Naive thymus-derived CD4-positive, alpha-beta T cell (primary cell): ENCODE measurements at regions not wholly inside any gene's neighbourhood (a gene's known extent, or its start where the extent isn't known, plus 50 kb on each side); places are given as distances from the start of the nearest gene placed in this dataset.
A peak's percentile ranks its signal among the peaks of the same experiment; 100 is the strongest.
"Not testable (repeated sequence)": the region's sequence is repeated elsewhere in the genome, so short reads cannot be mapped to it uniquely, and the experiment has no call there.

Source experiments
- ATAC-seq: fragments of 150-1000 bp; cut with Tn5 transposase; 2 replicates; pipeline ENCODE4 v1.10.0; 2021; ENCODE audit warnings: mild to moderate bottlenecking, moderate library complexity
- CTCF ChIA-PET: fragments of 350-600 bp; sonication (Branson Sonifier 250); formaldehyde crosslinking; loops from one replicate; lab custom pipeline; 2021; ENCODE audit warnings: antibody characterized with exemption; lab: Charles Lee
- POLR2A ChIA-PET: fragments of 350-600 bp; sonication (Branson Sonifier 250); formaldehyde crosslinking; loops from one replicate; lab custom pipeline; 2021; ENCODE audit warnings: antibody characterized with exemption, inconsistent platforms; lab: Charles Lee
- DNase-seq, 9 donors: peaks; one replicate each; pipeline versions ENCODE4 v3.0.0 to v3.0.0-alpha.2; 2020 to 2022; ENCODE audit warnings: mixed read lengths in 1 of 9
- H3K27ac ChIP-seq: one replicate; pipeline ENCODE4 v1.7.0; 2013; ENCODE audit warnings: mild to moderate bottlenecking, low read depth, low read length, moderate library complexity
- H3K27me3 ChIP-seq, 2 donors: one replicate each; pipeline ENCODE4 v1.7.0; 2013; ENCODE audit warnings: low read length in 2 of 2, mild to moderate bottlenecking in 2 of 2, moderate library complexity in 2 of 2; ENCODE audit not compliant: control insufficient read depth in 2 of 2, insufficient read depth in 2 of 2
- H3K36me3 ChIP-seq, 3 experiments: 1 replicate in 2 of 3; 2 replicates in 1 of 3; pipeline ENCODE4 v1.7.0; 2013; ENCODE audit warnings: low read length in 3 of 3, mild to moderate bottlenecking in 3 of 3, moderate library complexity in 1 of 3; ENCODE audit not compliant: insufficient read depth in 3 of 3, control insufficient read depth in 2 of 3
- H3K4me1 ChIP-seq, 2 donors: one replicate each; pipeline ENCODE4 v1.7.0; 2013; ENCODE audit warnings: low read length in 2 of 2, mild to moderate bottlenecking in 2 of 2, moderate library complexity in 1 of 2; ENCODE audit not compliant: control insufficient read depth in 2 of 2, insufficient read depth in 2 of 2
- H3K4me3 ChIP-seq: 2 replicates; pipeline ENCODE4 v1.7.0; 2013; ENCODE audit warnings: mild to moderate bottlenecking, low read length
- H3K9me3 ChIP-seq, 3 experiments: 1 replicate in 2 of 3; 2 replicates in 1 of 3; pipeline ENCODE4 v1.7.0; 2013; ENCODE audit warnings: low read length in 3 of 3; ENCODE audit not compliant: control insufficient read depth in 2 of 3
- H3K27ac Mint-ChIP-seq, 9 donors: one replicate each; pipeline ENCODE4 v1.8.0; 2020 to 2022; ENCODE audit warnings: mixed read lengths in 9 of 9, mild to moderate bottlenecking in 8 of 9, moderate library complexity in 5 of 9, inconsistent platforms in 2 of 9
- H3K27me3 Mint-ChIP-seq, 5 donors: one replicate each; pipeline ENCODE4 v1.8.0; 2021 to 2022; ENCODE audit warnings: mixed read lengths in 5 of 5, mild to moderate bottlenecking in 1 of 5
- H3K36me3 Mint-ChIP-seq, 5 donors: one replicate each; pipeline ENCODE4 v1.8.0; 2020 to 2022; ENCODE audit warnings: mixed read lengths in 5 of 5, mild to moderate bottlenecking in 3 of 5, inconsistent platforms in 1 of 5
- H3K4me1 Mint-ChIP-seq, 7 donors: one replicate each; pipeline ENCODE4 v1.8.0; 2020 to 2022; ENCODE audit warnings: mixed read lengths in 7 of 7, mild to moderate bottlenecking in 3 of 7, inconsistent platforms in 1 of 7
- H3K4me3 Mint-ChIP-seq, 10 donors: one replicate each; pipeline ENCODE4 v1.8.0; 2020 to 2022; ENCODE audit warnings: mild to moderate bottlenecking in 10 of 10, mixed read lengths in 10 of 10, moderate library complexity in 6 of 10, inconsistent platforms in 2 of 10
- H3K9me3 Mint-ChIP-seq, 11 donors: one replicate each; pipeline ENCODE4 v1.8.0; 2020 to 2022; ENCODE audit warnings: mixed read lengths in 11 of 11, mild to moderate bottlenecking in 4 of 11, inconsistent platforms in 1 of 11, moderate library complexity in 1 of 11
- intact Hi-C, 2 donors: fragments of 100-400 bp; cut with micrococcal nuclease; formaldehyde crosslinking; loops; one replicate each; pipeline ENCODE4 v1.15.1; 2023

DNA sequence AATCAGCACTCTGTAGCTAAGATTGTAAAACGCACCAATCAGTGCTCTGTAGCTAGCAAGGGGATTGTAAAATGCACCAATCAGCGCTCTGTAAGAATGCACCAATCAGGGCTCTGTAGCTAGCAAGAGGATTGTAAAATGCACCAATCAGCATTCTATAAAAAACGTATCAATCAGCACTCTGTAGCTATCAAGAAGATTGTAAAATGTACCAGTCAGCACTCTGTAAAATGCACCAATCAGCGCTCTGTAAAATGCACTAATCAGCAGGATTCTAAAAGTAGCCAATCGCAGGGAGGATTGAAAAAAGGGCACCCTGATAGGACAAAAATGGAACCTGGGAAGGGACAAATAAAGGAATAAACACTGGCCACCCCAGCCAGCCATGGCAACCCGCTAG is 278.7 kb upstream of the ECI2 start:
- H3K4me1 ChIP-seq, H3K27ac Mint-ChIP-seq, H3K36me3 ChIP-seq, H3K9me3 Mint-ChIP-seq, POLR2A ChIA-PET, ATAC-seq, H3K9me3 ChIP-seq, H3K36me3 Mint-ChIP-seq, intact Hi-C loops, CTCF ChIA-PET, DNase-seq, H3K4me3 Mint-ChIP-seq, H3K4me1 Mint-ChIP-seq, H3K27me3 ChIP-seq, H3K27ac ChIP-seq, H3K4me3 ChIP-seq: not testable (repeated sequence)
- H3K27me3 Mint-ChIP-seq: peaks cover 0 to 24% (median 10%) of the 10 kb centered on the region in 5 donors

DNA sequence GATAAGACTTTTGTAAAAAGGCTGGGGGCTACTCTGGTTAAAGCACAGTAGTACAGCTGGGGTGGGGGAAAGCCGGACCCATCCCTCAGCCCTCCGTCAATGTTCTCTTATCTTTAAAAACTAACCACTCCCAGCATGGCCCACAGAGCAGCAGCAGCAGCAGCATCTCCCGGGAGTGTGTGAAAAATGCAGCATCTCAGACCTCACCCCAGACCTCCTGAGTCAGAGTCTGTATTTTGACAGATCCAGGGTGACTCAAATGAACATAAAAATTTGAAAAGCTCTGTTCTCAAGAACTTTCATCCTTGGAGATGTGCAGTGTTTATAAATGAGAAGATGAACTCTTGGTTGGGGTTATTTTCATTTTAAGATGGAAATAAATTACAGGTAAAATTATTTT is 277.7 kb upstream of the ECI2 start:
- H3K9me3 Mint-ChIP-seq: peaks cover 0 to 12% (median 4%) of the 10 kb centered on the region in 11 donors

DNA sequence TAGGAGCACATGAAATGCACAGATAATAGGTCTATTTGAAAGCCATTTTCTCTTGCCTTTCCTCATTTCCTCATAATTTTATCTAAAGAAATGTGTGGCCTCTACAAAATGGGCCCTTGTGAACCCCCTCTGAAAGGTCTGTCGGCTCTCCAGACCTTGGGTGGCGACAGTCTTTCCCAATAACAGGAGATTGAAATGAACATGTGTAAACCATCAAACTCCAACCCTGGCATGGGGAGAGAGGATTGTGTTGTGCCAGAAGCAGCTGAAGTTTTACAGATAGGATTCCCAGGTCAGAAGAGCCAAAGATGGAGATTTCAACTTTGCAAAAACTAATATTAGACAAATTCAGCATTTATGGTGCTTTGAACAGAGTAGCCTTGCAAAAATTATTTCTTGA is 277.1 kb upstream of the ECI2 start:
- Mint-ChIP-seq H3K4me3 (no peak overlapping the region), H3K36me3 (no peaks in the 10 kb centered on the region), H3K9me3 (peaks cover 0 to 17% (median 7%) of the 10 kb centered on the region in 11 donors), H3K27ac (no peak overlapping the region), H3K4me1 (peaks cover 0 to 4% (median 0%) of the 10 kb centered on the region in 7 donors), H3K27me3 (peaks cover 0 to 28% (median 17%) of the 10 kb centered on the region in 5 donors)
- ChIA-PET POLR2A (no interaction called here), CTCF (interaction anchor here (0.9 kb wide), 1 partner anchor 1038 kb away, joined by 3 read pairs; no protein-coding TSS in a partner anchor)
- ATAC-seq (no peak), DNase-seq (no peak)
- Histone ChIP-seq H3K36me3 (no peaks in the 10 kb centered on the region), H3K27me3 (no peaks in the 10 kb centered on the region), H3K9me3 (no peaks in the 10 kb centered on the region), H3K27ac (no peak overlapping the region), H3K4me3 (no peak overlapping the region), H3K4me1 (no peaks in the 10 kb centered on the region)
- intact Hi-C loops: no loop called here

More for the DNA sequence above, 277.7 kb upstream of the ECI2 start:
- intact Hi-C loops: no loop called here
- CTCF ChIA-PET: interaction anchor here (0.9 kb wide), 1 partner anchor 1038 kb away, joined by 3 read pairs; no protein-coding TSS in a partner anchor
- H3K27ac ChIP-seq: no peak overlapping the region
- no peaks in the 10 kb centered on the region for H3K9me3 ChIP-seq
- H3K4me3 ChIP-seq: no peak overlapping the region
- POLR2A ChIA-PET: no interaction called here
- no peaks in the 10 kb centered on the region for H3K4me1 ChIP-seq
- no peaks in the 10 kb centered on the region for H3K27me3 ChIP-seq
- Mint-ChIP-seq H3K36me3 (no peaks in the 10 kb centered on the region), H3K27me3 (peaks cover 0 to 26% (median 12%) of the 10 kb centered on the region in 5 donors), H3K4me1 (no peaks in the 10 kb centered on the region), H3K27ac (no peak overlapping the region), H3K4me3 (no peak overlapping the region)
- ATAC-seq (no peak), DNase-seq (no peak)
- no peaks in the 10 kb centered on the region for H3K36me3 ChIP-seq

DNA sequence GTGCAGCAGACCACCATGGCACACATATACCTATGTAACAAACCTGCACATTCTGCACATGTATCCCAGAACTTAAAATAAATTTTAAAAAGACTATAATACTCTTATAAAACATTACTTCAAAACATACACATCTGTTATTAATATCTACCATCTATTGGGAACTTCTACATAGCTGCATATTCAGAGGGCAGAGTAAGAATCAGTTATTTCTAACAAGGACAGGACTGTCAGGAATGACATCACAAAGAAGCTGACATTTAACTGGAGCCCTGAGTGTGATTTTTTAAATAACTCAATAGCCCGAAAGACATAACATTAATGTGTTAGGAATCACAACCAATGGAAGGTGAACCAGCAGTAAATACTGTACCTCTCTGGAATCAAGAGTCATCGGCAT is 276.7 kb upstream of the ECI2 start:
- H3K9me3 Mint-ChIP-seq: peaks cover 0 to 17% (median 7%) of the 10 kb centered on the region in 11 donors
- no peaks in the 10 kb centered on the region for H3K36me3 ChIP-seq
- ChIA-PET POLR2A (no interaction called here), CTCF (interaction anchor here (0.9 kb wide), 1 partner anchor 1037 kb away, joined by 3 read pairs; no protein-coding TSS in a partner anchor)
- H3K27me3 Mint-ChIP-seq: peaks cover 0 to 29% (median 15%) of the 10 kb centered on the region in 5 donors
- no peak overlapping the region for H3K27ac ChIP-seq
- H3K9me3 ChIP-seq: no peaks in the 10 kb centered on the region
- DNase-seq (no peak), ATAC-seq (no peak)
- H3K4me1 Mint-ChIP-seq: peaks cover 0 to 4% (median 0%) of the 10 kb centered on the region in 7 donors
- intact Hi-C loops: no loop called here
- H3K4me1 ChIP-seq: no peaks in the 10 kb centered on the region
- no peak overlapping the region for H3K4me3 Mint-ChIP-seq
- H3K36me3 Mint-ChIP-seq: no peaks in the 10 kb centered on the region
- no peak overlapping the region for H3K27ac Mint-ChIP-seq
- no peaks in the 10 kb centered on the region for H3K27me3 ChIP-seq
- no peak overlapping the region for H3K4me3 ChIP-seq

DNA sequence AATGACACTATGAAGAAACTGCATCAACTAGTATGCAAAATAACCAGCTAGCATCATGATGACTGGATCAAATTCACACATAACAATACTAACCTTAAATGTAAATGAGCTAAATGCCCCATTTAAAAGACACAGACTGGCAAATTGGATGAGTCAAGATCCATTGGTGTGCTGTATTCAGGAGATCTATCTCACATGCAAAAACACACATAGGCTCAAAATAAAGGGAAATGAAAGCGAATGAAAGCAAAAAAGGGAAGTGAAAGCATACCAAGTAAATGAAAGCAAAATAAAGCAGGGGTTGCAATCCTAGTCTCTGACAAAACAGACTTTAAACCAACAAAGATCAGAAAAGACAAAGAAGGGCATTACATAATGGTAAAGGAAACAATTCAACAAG is 272.3 kb upstream of the ECI2 start:
- H3K4me1 Mint-ChIP-seq, H3K36me3 Mint-ChIP-seq, POLR2A ChIA-PET, H3K36me3 ChIP-seq, H3K27ac ChIP-seq, H3K27me3 ChIP-seq, H3K4me1 ChIP-seq, H3K27ac Mint-ChIP-seq, CTCF ChIA-PET, DNase-seq, H3K4me3 ChIP-seq, H3K9me3 ChIP-seq, intact Hi-C loops, H3K4me3 Mint-ChIP-seq: not testable (repeated sequence)
- Mint-ChIP-seq H3K27me3 (peaks cover 0 to 30% (median 7%) of the 10 kb centered on the region in 5 donors), H3K9me3 (peaks cover 0 to 24% (median 9%) of the 10 kb centered on the region in 11 donors)
- peak; percentile 49 for ATAC-seq

DNA sequence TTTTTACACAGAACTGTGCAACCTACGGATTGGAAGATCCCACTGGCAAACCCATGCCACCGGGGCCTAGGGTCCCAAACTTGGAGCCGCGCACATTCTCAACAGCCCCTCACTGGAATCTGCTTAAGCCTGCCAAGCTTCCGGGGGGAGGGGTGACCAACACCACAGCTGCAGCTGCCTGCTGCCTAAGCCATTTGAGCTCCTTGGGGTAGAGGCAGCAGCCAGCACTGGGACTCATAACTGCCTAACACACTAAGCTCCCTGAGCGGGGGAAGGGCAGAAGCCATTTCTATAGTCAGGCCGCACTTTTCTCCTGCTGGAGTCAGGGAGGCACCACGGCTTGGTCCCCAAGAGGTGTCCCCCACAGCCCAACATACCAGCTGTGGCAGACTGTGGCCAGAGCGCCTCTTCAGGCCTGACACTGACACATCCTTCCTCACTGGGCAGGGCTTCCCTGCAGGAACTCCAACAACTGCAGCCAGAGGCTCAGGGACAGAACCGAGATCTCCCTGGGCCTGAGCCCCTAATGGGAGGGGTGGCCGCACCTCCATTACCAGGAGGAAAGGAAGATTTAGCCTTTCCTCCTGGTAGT is 270.3 kb upstream of the ECI2 start:
- Histone ChIP-seq H3K4me1 (no peaks in the 10 kb centered on the region), H3K36me3 (no peaks in the 10 kb centered on the region), H3K4me3 (no peak overlapping the region), H3K9me3 (no peaks in the 10 kb centered on the region), H3K27ac (no peak overlapping the region), H3K27me3 (no peaks in the 10 kb centered on the region)
- ATAC-seq: no peak
- ChIA-PET POLR2A (no interaction called here), CTCF (no interaction called here)
- no peak for DNase-seq
- peaks cover 0 to 42% (median 11%) of the 10 kb centered on the region in 5 donors for H3K27me3 Mint-ChIP-seq
- peaks cover 0 to 21% (median 9%) of the 10 kb centered on the region in 11 donors for H3K9me3 Mint-ChIP-seq
- intact Hi-C loops: no loop called here
- H3K4me3 Mint-ChIP-seq: no peak overlapping the region
- H3K27ac Mint-ChIP-seq: no peak overlapping the region
- peaks cover 0 to 4% (median 0%) of the 10 kb centered on the region in 7 donors for H3K4me1 Mint-ChIP-seq
- H3K36me3 Mint-ChIP-seq: no peaks in the 10 kb centered on the region

DNA sequence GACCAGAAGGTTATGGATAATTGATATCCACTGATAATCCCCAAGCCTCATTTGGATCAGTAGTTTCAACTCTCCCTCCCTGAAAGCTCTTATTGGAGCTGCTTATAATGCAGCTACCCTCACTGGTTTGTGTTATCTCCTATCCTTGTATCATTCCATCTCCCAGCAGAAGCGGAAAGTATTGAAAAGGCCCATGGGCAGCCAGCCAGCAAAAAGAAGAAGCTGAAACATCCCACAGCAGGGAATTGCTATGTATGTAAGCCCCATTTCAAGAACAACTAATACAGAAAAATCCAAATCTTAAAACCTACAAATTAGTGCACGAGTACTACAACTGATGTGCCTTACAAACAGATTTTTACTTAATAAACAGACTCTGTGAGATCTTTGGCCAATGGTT is 269.0 kb upstream of the ECI2 start:
- ATAC-seq (no peak), DNase-seq (no peak)
- intact Hi-C loops: no loop called here
- CTCF ChIA-PET: no interaction called here
- H3K4me3 Mint-ChIP-seq: no peak overlapping the region
- Histone ChIP-seq H3K36me3 (no peaks in the 10 kb centered on the region), H3K4me1 (no peaks in the 10 kb centered on the region), H3K9me3 (no peaks in the 10 kb centered on the region), H3K27ac (no peak overlapping the region), H3K27me3 (no peaks in the 10 kb centered on the region), H3K4me3 (no peak overlapping the region)
- peaks cover 0 to 21% (median 6%) of the 10 kb centered on the region in 11 donors for H3K9me3 Mint-ChIP-seq
- H3K4me1 Mint-ChIP-seq: peaks cover 0 to 4% (median 0%) of the 10 kb centered on the region in 7 donors
- POLR2A ChIA-PET: no interaction called here
- H3K36me3 Mint-ChIP-seq: no peaks in the 10 kb centered on the region
- no peak overlapping the region for H3K27ac Mint-ChIP-seq
- peaks cover 0 to 42% (median 14%) of the 10 kb centered on the region in 5 donors for H3K27me3 Mint-ChIP-seq
